Fibroblast of pulmonary artery (primary cell): ENCODE measurements at regions not wholly inside any gene's neighbourhood (a gene's known extent, or its start where the extent isn't known, plus 50 kb on each side); places are given as distances from the start of the nearest gene placed in this dataset.

ENCODE experiments used
- DNase-seq: peaks from one replicate; pipeline ENCODE4 v3.0.0-alpha.2; 2010; ENCODE audit warnings: low read depth
- H3K4me3 ChIP-seq: replicated peaks from 2 replicates; pipeline ENCODE4 v1.5.1; 2011; ENCODE audit warnings: low read depth, mild to moderate bottlenecking, control low read depth, low read length, moderate library complexity
- CTCF ChIP-seq: IDR thresholded peaks from 2 replicates; pipeline ENCODE4 v1.5.1; 2011; ENCODE audit warnings: mild to moderate bottlenecking, control low read depth, low read length, inconsistent platforms; ENCODE audit errors: missing control alignments

- no peak for TF ChIP-seq CTCF
- H3K4me3 ChIP-seq, result no peak overlapping the region
- DNase-seq, result no peak
Measured at GRCh38 chr5:130992621-130993020, 172.4 kb downstream of the HINT1 start.

GRCh38 chr5:130992095-130992494 is 173.0 kb downstream of the HINT1 start:
- TF ChIP-seq CTCF, result no peak
- DNase-seq, result peak; percentile 1
- no peak overlapping the region for H3K4me3 ChIP-seq

GRCh38 chr5:130985776-130986175 is 179.3 kb downstream of the HINT1 start:
- no peak for DNase-seq
- TF ChIP-seq CTCF, result no peak

GRCh38 chr5:130981663-130982062 is 183.4 kb downstream of the HINT1 start:
- H3K4me3 ChIP-seq, result no peak overlapping the region
- TF ChIP-seq CTCF, result no peak
- no peak for DNase-seq

More at GRCh38 chr5:130985776-130986175, 179.3 kb downstream of the HINT1 start:
- H3K4me3 ChIP-seq, result no peak overlapping the region

- peak; percentile 21 for DNase-seq
- H3K4me3 ChIP-seq, result no peak overlapping the region
- TF ChIP-seq CTCF, result no peak
Measured at GRCh38 chr5:130978475-130978874, 186.6 kb downstream of the HINT1 start.

GRCh38 chr5:130976493-130976892 is 188.6 kb downstream of the HINT1 start:
- no peak for TF ChIP-seq CTCF
- H3K4me3 ChIP-seq, result no peak overlapping the region
- no peak for DNase-seq

- no peak for TF ChIP-seq CTCF
- DNase-seq, result no peak
- no peak overlapping the region for H3K4me3 ChIP-seq
Measured at GRCh38 chr5:130975847-130976246, 189.2 kb downstream of the HINT1 start.
